NCI-H1092 (cell line): ENCODE measurements at regions not wholly inside any gene's neighbourhood (a gene's known extent, or its start where the extent isn't known, plus 50 kb on each side); places are given as distances from the start of the nearest gene placed in this dataset.
"Not testable (repeated sequence)": the region's sequence is repeated elsewhere in the genome, so short reads cannot be mapped to it uniquely, and the experiment has no call there.

Experiments used
- DNase-seq: peaks from one replicate; lab custom pipeline; 2025; lab: John Stamatoyannopoulos, UW

- not testable (repeated sequence) for DNase-seq
These were observed 51.2 kb upstream of the MB21D2 start for GRCh38 chr3:192968901-192969300.

GRCh38 chr3:192980632-192981031, 63.0 kb upstream of the MB21D2 start:
- DNase-seq, result no peak

DNA sequence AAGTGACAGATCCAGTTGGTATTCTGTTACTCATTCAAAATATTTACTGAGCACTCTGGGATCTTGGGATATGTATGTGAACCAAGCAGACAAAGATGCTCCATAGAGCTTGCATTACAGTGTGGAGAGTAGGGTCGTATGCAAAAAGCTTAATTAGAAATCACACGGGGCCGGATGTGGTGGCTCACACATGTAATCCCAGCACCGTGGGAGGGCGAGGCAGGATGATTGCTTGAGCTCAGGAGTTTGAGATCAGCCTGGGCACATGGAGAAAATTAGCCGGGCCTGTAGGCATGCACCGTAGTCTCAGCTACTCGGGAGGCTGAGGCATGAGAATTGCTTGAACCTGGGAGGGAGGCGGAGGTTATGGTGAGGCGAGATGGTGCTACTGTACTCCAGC, 68.7 kb upstream of the MB21D2 start:
- DNase-seq, result no peak

DNA sequence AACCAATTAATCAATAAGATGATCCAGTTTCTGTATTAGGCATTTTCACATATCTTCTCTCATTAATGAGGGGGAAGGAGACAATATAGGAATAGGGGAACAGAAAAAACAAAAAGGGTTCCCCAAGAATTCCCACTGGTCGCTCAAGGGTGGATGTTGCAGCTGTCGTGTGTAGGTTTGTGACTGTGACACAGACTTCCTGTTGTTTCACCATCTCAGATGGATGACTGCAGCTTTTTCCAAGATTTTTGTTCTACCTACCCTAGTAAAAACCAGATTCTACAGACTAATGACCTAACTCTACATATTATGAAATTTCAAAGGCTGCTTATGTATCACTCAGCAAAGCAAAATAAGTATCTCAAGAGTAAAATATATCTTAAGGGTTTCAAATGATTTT, 73.7 kb upstream of the MB21D2 start:
- DNase-seq, result no peak

DNA sequence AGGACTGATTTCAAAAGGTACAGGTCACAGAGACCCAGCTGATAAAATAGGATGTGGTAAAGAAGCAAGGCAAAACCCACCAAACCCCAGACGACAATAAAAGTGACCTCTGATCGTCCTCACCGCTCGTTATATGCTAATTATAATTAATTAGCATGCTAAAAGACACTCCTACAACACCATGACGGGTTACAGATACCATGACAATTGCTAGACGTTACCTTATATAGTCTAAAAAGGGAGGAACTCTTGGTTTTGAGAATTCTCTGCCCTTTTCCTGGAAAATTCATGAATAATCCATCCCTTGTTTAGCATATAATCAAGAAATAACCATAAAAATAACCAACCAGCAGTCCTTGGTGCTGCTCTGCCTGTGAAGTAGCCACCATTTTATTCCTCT, 74.7 kb upstream of the MB21D2 start:
- no peak for DNase-seq

GRCh38 chr3:192993411-192993810, 75.8 kb upstream of the MB21D2 start:
- DNase-seq, result no peak

GRCh38 chr3:193001113-193001512, 83.5 kb upstream of the MB21D2 start:
- not testable (repeated sequence) for DNase-seq

DNA sequence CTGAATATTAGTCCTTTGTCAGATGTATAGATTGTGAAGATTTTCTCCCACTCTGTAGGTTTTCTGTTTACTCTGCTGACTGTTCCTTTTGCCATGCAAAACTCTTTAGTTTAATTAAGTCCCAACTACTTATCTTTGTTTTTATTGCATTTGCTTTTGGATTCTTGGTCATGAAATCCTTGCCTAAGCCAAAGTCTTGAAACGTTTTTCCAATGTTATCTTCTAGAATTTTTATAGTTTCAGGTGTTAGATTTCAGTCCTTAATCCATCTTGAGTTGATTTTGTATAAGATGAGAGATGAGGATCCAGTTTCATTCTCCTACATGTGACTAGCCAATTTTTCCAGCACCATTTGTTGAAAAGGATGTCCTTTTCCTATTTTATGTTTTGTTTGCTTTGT, 86.0 kb upstream of the MB21D2 start:
- not testable (repeated sequence) for DNase-seq

- no peak for DNase-seq
These were observed 91.0 kb upstream of the MB21D2 start for GRCh38 chr3:193008654-193009053.

GRCh38 chr3:193010191-193010590, 92.5 kb upstream of the MB21D2 start:
- peak; percentile 37 for DNase-seq

GRCh38 chr3:193011958-193012357, 94.3 kb upstream of the MB21D2 start:
- no peak for DNase-seq

GRCh38 chr3:193014902-193015301, 97.2 kb upstream of the MB21D2 start:
- peak; percentile 51 for DNase-seq

DNA sequence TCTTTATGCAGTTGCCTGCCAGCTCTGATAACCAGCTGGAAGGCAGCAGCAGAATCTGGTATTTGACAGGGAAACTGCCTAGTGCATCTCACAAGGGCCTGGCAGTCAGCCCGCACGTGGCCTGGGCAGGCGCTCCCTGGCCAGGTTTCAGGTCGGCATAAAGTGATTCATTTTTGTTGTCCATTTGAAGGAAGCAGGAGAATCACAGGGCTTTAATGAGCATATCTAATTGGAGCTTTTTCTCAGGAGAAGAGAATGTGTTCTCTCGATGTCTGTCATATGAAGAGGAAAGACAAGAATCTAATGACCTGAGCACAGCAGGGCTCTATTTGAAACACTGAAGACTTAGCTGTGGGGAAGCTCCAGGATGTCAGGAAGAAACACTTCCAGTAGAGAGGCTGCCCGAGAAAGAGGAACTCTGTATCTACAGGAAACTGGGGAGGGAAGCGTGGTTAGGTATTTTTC, 98.8 kb upstream of the MB21D2 start:
- DNase-seq, result peak; percentile 79

- no peak for DNase-seq
These were observed 103.9 kb upstream of the MB21D2 start for GRCh38 chr3:193021506-193022010.

GRCh38 chr3:193023218-193023617, 105.6 kb upstream of the MB21D2 start:
- no peak for DNase-seq

DNA sequence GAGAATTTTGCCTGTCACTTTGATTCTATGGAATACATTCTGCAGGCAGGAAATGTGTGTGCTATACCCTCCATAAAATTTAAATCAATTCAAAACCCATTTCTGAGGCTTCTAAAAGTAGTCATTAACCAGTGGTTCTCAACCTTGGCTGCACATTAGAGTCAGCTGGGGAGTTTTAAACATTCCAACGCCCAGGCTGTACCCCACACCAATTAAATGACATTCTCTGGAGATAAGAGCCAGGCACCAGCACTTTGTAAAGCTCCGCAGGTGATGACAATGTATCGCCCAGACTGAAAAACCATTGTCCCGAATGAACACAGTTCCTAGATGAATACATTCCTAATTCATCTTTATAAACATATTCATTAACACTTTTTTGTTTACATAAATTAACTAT, 110.6 kb upstream of the MB21D2 start:
- no peak for DNase-seq

DNA sequence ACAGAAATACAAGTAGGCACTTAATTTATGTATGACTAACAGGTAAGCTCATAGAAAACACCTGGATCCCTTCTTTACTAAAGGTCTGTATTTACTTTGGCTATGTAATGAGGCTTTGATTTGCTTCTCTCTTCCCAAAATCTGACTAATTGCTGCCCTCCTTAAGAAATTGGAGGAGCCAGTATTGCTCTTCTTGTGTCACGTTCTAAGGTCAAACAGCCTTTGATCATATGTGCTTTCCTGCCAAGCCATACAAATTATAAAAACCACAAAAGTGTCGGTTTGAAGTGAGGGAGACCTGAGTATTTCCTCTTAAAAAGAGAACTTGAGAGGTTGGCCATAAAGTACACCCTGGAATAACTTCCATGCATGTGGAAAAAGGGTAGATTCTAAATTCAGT, 112.1 kb upstream of the MB21D2 start:
- DNase-seq, result no peak

- DNase-seq, result peak; percentile 34
These were observed 112.6 kb upstream of the MB21D2 start for GRCh38 chr3:193030276-193030675.

GRCh38 chr3:193031911-193032310, 114.3 kb upstream of the MB21D2 start:
- DNase-seq, result no peak

- DNase-seq, result no peak
These were observed 115.6 kb upstream of the MB21D2 start for GRCh38 chr3:193033226-193033780.

GRCh38 chr3:193037828-193038227, 120.2 kb upstream of the MB21D2 start:
- not testable (repeated sequence) for DNase-seq

- DNase-seq, result no peak
These were observed 121.4 kb upstream of the MB21D2 start for GRCh38 chr3:193039058-193039457.

GRCh38 chr3:193040836-193041672, 123.4 kb upstream of the MB21D2 start:
- peak; percentile 38 for DNase-seq
